Mammary epithelial cell (primary cell): ENCODE measurements at regions not wholly inside any gene's neighbourhood (a gene's known extent, or its start where the extent isn't known, plus 50 kb on each side); places are given as distances from the start of the nearest gene placed in this dataset.

Experiments
- CTCF ChIP-seq, 2 donors: IDR thresholded peaks in 1 of 2; conservative IDR thresholded peaks in 1 of 2; 2 replicates each; pipeline ENCODE4 v1.5.1; 2011 to 2012; ENCODE audit warnings: inconsistent platforms in 2 of 2, low read length in 2 of 2, mild to moderate bottlenecking in 2 of 2, control low read depth in 1 of 2, low read depth in 1 of 2; ENCODE audit not compliant: insufficient read depth in 1 of 2; ENCODE audit errors: extremely low read depth in 1 of 2
- EZH2 ChIP-seq: IDR thresholded peaks from 2 replicates; pipeline ENCODE4 v1.6.1; 2012; ENCODE audit warnings: low read length, inconsistent platforms, borderline replicate concordance

GRCh38 chr18:73778032-73778359 lies 369.6 kb downstream of the FBXO15 start:
- TF ChIP-seq CTCF (conservative IDR thresholded peaks at IDR 0.05 in 1 of 2, IDR thresholded peaks at IDR 0.05 in 1 of 2; ENCODE audit: extremely low read depth in 1 of 2, insufficient read depth in 1 of 2, low read depth in 1 of 2, low read length in 2 of 2): no peak
- TF ChIP-seq EZH2: no peak
